ENCODE measurements at regions not wholly inside any gene's neighbourhood (a gene's known extent, or its start where the extent isn't known, plus 50 kb on each side); places are given as distances from the start of the nearest gene placed in this dataset.

- TF ChIP-seq POLR2AphosphoS5 (IDR thresholded peaks at IDR 0.05; ENCODE audit: low read depth, low read length) (no peak), POLR2A (IDR thresholded peaks at IDR 0.05; ENCODE audit: low read depth, low read length) (peak; percentile 33; the same call in 1 of the 2 replicates), TAF1 (IDR thresholded peaks at IDR 0.05; ENCODE audit: borderline replicate concordance, low read depth, low read length) (no peak)
These were observed 76.8 kb downstream of the GATA3 start for GRCh38 chr10:8130973-8131911.
